Glutamatergic neuron (in vitro differentiated cells): ENCODE measurements at regions not wholly inside any gene's neighbourhood (a gene's known extent, or its start where the extent isn't known, plus 50 kb on each side); places are given as distances from the start of the nearest gene placed in this dataset.

Source experiments
- DNase-seq: peaks from one replicate; pipeline ENCODE4 v3.0.0; 2022
- H3K27ac Mint-ChIP-seq: one replicate; pipeline ENCODE4 v1.8.0; 2020; ENCODE audit warnings: mild to moderate bottlenecking, mixed read lengths, inconsistent platforms; ENCODE audit not compliant: unreplicated experiment
- H3K27me3 Mint-ChIP-seq: one replicate; pipeline ENCODE4 v1.8.0; 2020; ENCODE audit warnings: mild to moderate bottlenecking, moderate library complexity, mixed read lengths, inconsistent platforms; ENCODE audit not compliant: unreplicated experiment
- H3K36me3 Mint-ChIP-seq: one replicate; pipeline ENCODE4 v1.8.0; 2020; ENCODE audit warnings: mild to moderate bottlenecking, mixed read lengths, inconsistent platforms; ENCODE audit not compliant: unreplicated experiment
- H3K4me1 Mint-ChIP-seq: one replicate; pipeline ENCODE4 v1.8.0; 2020; ENCODE audit warnings: mild to moderate bottlenecking, low read depth, mixed read lengths, inconsistent platforms; ENCODE audit not compliant: unreplicated experiment
- H3K4me3 Mint-ChIP-seq: one replicate; pipeline ENCODE4 v1.8.0; 2020; ENCODE audit warnings: mild to moderate bottlenecking, mixed read lengths, inconsistent platforms; ENCODE audit not compliant: unreplicated experiment
- H3K9me3 Mint-ChIP-seq: one replicate; pipeline ENCODE4 v1.8.0; 2020; ENCODE audit warnings: mild to moderate bottlenecking, moderate library complexity, mixed read lengths, inconsistent platforms; ENCODE audit not compliant: unreplicated experiment
- CTCF ChIP-seq: fragments of 200-600 bp; sonication (generic); IDR thresholded peaks from one replicate; pipeline ENCODE4 v1.5.0; 2021; ENCODE audit not compliant: partially characterized antibody, unreplicated experiment

- H3K4me1 Mint-ChIP-seq = no peaks in the 10 kb centered on the region
- H3K9me3 Mint-ChIP-seq = no peaks in the 10 kb centered on the region
- DNase-seq = no peak
- no peaks in the 10 kb centered on the region for H3K27me3 Mint-ChIP-seq
- H3K4me3 Mint-ChIP-seq = no peak overlapping the region
- H3K36me3 Mint-ChIP-seq = no peaks in the 10 kb centered on the region
- no peak overlapping the region for H3K27ac Mint-ChIP-seq
- TF ChIP-seq CTCF = no peak
These were observed 346.3 kb upstream of the FSTL5 start for GRCh38 chr4:162510115-162510514.

GRCh38 chr4:162509333-162509732 is 345.5 kb upstream of the FSTL5 start:
- DNase-seq = no peak
- Mint-ChIP-seq H3K4me1 (no peaks in the 10 kb centered on the region), H3K4me3 (no peak overlapping the region), H3K27me3 (no peaks in the 10 kb centered on the region), H3K36me3 (no peaks in the 10 kb centered on the region), H3K9me3 (no peaks in the 10 kb centered on the region), H3K27ac (no peak overlapping the region)
- no peak for TF ChIP-seq CTCF

- no peak overlapping the region for H3K4me3 Mint-ChIP-seq
- no peaks in the 10 kb centered on the region for H3K9me3 Mint-ChIP-seq
- H3K36me3 Mint-ChIP-seq = no peaks in the 10 kb centered on the region
- H3K4me1 Mint-ChIP-seq = no peaks in the 10 kb centered on the region
- TF ChIP-seq CTCF = no peak
- H3K27ac Mint-ChIP-seq = no peak overlapping the region
- H3K27me3 Mint-ChIP-seq = no peaks in the 10 kb centered on the region
- no peak for DNase-seq
These were observed 342.5 kb upstream of the FSTL5 start for GRCh38 chr4:162506253-162506652.

GRCh38 chr4:162503868-162504267 is 340.1 kb upstream of the FSTL5 start:
- Mint-ChIP-seq H3K9me3 (no peaks in the 10 kb centered on the region), H3K36me3 (no peaks in the 10 kb centered on the region), H3K4me3 (no peak overlapping the region), H3K27me3 (no peaks in the 10 kb centered on the region), H3K4me1 (no peaks in the 10 kb centered on the region), H3K27ac (no peak overlapping the region)
- no peak for TF ChIP-seq CTCF
- DNase-seq = no peak

GRCh38 chr4:162502109-162502508 is 338.3 kb upstream of the FSTL5 start:
- Mint-ChIP-seq H3K4me1 (no peaks in the 10 kb centered on the region), H3K36me3 (no peaks in the 10 kb centered on the region), H3K27me3 (no peaks in the 10 kb centered on the region), H3K27ac (no peak overlapping the region), H3K9me3 (no peaks in the 10 kb centered on the region), H3K4me3 (no peak overlapping the region)
- no peak for DNase-seq
- no peak for TF ChIP-seq CTCF
